NCI-H524 (cell line): ENCODE measurements at regions not wholly inside any gene's neighbourhood (a gene's known extent, or its start where the extent isn't known, plus 50 kb on each side); places are given as distances from the start of the nearest gene placed in this dataset.

Experiments
- DNase-seq, 2 experiments: peaks; one replicate each; lab custom pipeline; 2025; lab: John Stamatoyannopoulos, UW

DNA sequence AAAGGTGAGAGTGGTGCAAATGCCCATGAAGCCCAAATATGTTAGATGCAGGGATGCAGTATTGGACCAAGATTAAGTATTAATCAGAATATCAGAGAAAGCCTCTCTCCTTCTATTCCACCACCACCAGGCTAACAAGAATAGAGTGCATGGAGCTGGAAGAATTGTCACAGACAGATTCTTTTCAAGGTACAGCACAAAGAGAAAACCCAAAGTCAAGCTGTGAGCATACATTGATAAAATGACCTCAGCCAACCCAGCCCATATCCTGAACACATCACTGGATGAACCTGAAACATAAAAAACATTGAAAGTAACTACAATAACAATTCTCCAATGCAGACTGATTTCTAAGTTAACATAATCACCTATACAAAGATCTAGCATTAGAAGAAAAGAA, 445.7 kb upstream of the NETO1 start:
- no peak for DNase-seq

- no peak for DNase-seq
Measured at GRCh38 chr18:73296686-73297085, 428.9 kb upstream of the NETO1 start.

- no peak for DNase-seq
Measured at GRCh38 chr18:73292156-73292555, 424.4 kb upstream of the NETO1 start.

DNA sequence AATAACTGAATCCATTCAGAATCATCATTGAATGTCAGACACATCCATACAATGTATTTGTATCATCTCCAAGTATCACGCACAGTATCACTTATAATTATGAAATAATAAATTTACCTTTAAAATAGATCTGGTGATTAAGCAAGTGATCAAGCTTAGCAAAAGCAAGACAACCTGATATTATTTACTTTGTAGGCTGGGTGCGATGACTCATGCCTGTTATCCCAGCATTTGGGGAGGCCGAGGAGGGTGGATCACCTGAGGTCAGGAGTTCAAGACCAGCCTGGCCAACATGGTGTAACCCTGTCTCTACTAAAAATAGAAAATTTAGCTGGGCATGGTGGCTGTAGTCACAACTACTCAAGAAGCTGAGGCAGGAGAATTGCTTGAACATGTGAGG, 421.0 kb upstream of the NETO1 start:
- DNase-seq: no peak

- DNase-seq: no peak
Measured at GRCh38 chr18:73286584-73286983, 418.8 kb upstream of the NETO1 start.

DNA sequence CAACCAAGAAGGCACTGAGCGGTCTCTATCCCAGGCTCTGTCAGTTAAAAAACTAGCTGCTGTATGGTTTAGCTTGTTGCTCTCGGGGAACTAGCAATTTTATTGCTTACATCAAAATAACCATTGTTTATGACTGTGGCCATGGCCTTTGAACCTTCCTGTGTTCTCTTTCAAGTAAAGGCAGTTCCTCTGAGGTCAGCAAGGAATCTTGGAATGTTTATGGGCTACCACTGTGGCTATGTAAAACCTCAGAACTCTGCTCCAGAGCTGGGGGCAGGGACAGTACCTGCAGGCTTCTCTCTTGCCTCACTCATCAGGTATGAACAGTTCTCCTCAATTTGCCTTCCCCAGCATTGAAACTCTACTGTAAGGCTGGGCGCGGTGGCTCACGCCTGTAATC, 416.0 kb upstream of the NETO1 start:
- no peak for DNase-seq

DNA sequence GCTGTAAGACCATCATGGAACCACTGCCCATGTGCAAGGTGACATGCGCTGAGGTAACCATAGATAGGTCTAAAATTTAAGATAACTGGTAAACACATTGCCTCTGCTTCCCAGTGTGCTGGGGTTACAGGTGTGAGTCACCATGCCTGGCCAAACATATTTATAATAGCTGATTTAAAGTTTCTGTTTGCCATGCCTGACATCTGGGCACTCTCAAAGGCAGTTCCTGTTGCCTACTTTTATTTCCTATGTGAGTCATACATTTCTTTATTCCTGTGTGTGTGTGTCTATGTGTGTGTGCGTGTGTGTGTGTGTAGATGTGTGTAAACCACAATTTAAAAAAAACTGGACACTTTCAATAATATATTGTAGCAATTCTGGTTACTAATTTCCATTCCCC, 415.2 kb upstream of the NETO1 start:
- no peak for DNase-seq

- no peak for DNase-seq
Measured at GRCh38 chr18:73279498-73279897, 411.7 kb upstream of the NETO1 start.

DNA sequence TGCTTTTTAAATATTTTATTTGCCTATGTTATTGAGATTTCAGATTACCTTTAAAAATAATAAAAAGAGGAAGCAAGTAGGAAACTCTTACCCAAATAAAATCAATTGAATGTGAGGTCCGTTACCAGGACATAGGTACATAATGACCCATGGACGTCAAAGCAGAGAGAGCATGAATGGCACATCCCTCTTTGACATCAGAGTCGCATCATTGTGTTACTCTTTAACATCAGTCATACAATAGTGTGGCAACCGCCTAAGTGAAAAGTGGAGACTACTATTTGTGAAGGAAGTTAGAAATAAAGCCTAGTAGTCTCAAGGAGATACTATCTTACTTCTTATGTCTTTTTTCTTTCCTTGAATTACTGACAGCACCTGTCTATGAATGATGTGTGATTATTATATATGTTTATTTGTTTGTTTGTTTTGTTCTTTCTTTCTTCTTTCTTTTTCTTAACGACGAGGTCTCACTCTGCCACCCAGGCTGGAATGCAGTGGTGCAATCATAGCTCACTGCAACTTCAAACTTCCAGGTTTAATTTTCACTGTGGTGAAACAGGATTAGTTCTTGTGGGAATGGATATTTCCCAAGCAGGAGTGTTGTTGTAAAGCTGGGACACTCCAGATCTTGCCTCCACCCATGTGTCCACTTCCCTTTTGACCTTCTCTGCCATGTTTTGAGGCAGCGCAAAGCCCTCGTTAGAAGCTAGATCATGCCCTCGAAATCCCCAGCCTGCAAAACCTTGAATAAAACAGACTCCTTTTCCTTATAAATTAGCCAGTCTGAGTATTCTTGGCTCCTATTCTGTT, 407.2 kb upstream of the NETO1 start:
- no peak for DNase-seq

GRCh38 chr18:73270920-73271634, 403.3 kb upstream of the NETO1 start:
- no peak for DNase-seq

DNA sequence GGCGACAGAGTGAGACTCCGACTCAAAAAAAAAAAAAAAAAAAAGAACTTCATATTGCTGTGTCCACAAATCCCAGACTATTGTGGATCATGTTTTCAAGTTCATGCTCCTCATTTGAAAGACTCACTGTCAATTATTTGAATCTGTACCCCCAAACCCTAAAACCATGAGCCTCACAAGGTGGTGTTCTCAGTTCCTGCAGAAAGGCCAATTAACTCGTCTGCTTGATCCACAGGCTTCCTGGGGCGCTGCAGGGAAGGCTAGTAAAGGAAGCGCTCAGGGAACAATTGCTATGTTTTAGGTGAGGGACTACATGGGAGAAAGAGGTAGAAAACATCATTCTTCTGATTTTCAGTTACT, 396.8 kb upstream of the NETO1 start:
- no peak for DNase-seq

DNA sequence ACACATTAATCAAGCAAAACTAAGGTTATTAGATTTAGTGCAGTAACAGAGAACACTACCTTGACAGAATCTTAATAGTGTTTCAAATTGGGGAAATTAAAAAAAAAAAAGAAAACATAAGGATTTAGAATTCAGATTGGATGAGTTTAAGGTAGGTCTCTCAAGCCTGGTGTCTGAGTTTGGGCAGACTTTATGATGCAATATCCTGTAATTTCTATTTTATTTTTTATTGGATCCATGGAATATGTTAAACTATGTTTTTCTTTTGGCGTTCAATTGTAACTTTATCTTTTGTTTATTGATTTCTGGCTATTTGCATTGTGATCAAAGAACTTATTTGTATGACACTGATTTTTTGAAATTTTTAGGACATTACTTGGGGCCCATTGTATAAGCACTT, 394.1 kb upstream of the NETO1 start:
- DNase-seq: no peak

DNA sequence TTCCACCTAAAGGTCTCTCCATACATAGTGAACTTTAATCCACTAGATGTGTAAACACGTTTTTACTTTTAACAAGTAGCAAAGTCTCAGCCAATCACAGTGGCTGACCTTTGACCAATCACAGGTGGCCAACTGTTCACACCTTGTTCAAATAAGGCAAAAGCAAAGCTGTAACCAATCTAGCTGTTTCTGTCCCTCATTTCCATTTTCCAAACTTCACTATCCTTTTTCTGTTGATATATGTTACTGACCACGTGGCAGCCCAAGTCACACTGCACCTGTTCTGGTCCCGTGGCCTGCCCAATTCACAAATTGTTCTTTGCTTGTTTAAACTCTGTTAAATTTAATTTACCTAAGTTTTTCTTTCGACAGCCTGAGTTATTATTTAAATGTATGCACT, 393.5 kb upstream of the NETO1 start:
- DNase-seq: no peak

GRCh38 chr18:73258375-73259087, 390.7 kb upstream of the NETO1 start:
- no peak for DNase-seq

- no peak for DNase-seq
Measured at GRCh38 chr18:73254564-73254963, 386.8 kb upstream of the NETO1 start.

GRCh38 chr18:73249030-73249429, 381.2 kb upstream of the NETO1 start:
- DNase-seq: no peak

- DNase-seq: no peak
Measured at GRCh38 chr18:73246763-73247162, 379.0 kb upstream of the NETO1 start.

DNA sequence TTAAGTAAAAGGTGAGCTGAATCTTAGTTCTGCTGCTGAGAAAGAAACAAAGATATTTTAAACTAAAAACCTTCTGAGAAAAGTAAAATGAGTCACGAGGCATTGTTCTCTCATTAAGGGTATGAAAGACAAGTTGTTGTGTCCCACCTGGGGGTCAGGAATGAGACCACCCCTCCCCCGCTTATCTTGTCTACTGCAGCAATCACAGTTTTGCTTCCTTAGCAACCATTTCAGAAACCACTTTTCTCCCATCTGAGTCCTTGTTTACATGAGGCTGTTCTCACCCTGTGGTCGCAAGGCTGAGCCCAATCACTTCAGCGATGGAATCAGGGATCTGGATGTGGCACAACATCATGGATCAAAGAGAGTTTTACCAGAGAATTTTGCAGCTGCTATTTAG, 377.6 kb upstream of the NETO1 start:
- DNase-seq: no peak

- no peak for DNase-seq
Measured at GRCh38 chr18:73244401-73244800, 376.6 kb upstream of the NETO1 start.

DNA sequence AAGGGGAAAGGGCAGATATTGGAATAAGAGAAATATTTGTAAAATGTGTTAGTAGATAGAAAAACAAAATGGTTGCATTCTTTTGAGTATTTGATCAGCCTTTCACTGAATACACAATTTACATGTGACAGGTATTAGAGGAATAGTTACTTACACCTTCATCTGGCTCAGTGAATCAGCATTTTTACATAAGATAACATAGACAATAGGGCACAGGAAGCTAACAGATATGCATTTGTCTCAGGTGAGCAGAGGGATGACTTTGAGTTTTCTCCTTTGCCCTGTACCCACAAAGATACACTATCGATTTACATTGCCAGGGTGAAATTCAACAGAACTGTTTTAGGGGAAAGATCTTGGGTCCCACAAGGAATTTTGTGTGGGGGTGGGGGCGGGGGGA, 373.1 kb upstream of the NETO1 start:
- DNase-seq: no peak

GRCh38 chr18:73235921-73236320, 368.1 kb upstream of the NETO1 start:
- DNase-seq: no peak

DNA sequence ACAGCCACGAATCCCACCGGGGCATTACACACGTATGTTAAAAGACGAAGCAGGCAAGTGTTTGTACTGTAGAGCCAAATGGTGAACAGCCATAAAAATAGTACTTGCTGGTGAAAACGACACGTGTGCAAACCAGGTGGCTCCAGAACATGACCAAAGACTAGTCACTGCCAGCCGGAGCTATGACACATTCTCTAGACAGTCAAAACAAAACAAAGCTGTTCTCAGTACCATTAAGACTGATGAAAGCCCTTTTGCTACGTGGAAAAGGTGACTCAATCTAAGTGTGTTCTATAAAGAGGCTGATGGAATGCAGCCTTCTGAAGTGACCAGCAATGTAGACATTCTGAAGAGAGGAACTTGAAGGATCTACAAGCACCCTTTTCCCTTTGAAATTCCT, 367.7 kb upstream of the NETO1 start:
- no peak for DNase-seq

GRCh38 chr18:73232933-73233332, 365.1 kb upstream of the NETO1 start:
- DNase-seq: no peak
